CD8-positive, alpha-beta memory T cell (primary cell): ENCODE measurements at regions not wholly inside any gene's neighbourhood (a gene's known extent, or its start where the extent isn't known, plus 50 kb on each side); places are given as distances from the start of the nearest gene placed in this dataset.
"Not testable (repeated sequence)": the region's sequence is repeated elsewhere in the genome, so short reads cannot be mapped to it uniquely, and the experiment has no call there.

Source experiments
- CTCF ChIA-PET: fragments of 350-600 bp; sonication (Branson Sonifier 250); formaldehyde crosslinking; loops from one replicate; lab custom pipeline; 2021; ENCODE audit warnings: antibody characterized with exemption; lab: Charles Lee
- POLR2A ChIA-PET: fragments of 350-600 bp; sonication (Branson Sonifier 250); formaldehyde crosslinking; loops from one replicate; lab custom pipeline; 2021; ENCODE audit warnings: antibody characterized with exemption; lab: Charles Lee
- DNase-seq, 5 donors: peaks; one replicate each; pipeline versions ENCODE4 v3.0.0 to v3.0.0-alpha.2; 2020 to 2022; ENCODE audit warnings: mixed read lengths in 1 of 5
- H3K27ac ChIP-seq: one replicate; pipeline ENCODE4 v1.7.0; 2013; ENCODE audit warnings: low read depth, mild to moderate bottlenecking, low read length, moderate library complexity
- H3K27me3 ChIP-seq: 2 replicates; pipeline ENCODE4 v1.7.0; 2013; ENCODE audit warnings: low read length, mild to moderate bottlenecking; ENCODE audit not compliant: insufficient read depth, poor library complexity, severe bottlenecking
- H3K36me3 ChIP-seq: 2 replicates; pipeline ENCODE4 v1.7.0; 2013; ENCODE audit warnings: mild to moderate bottlenecking, low read length, moderate library complexity; ENCODE audit not compliant: insufficient read depth
- H3K4me1 ChIP-seq: 2 replicates; pipeline ENCODE4 v1.7.0; 2013; ENCODE audit warnings: mild to moderate bottlenecking, low read length, moderate library complexity; ENCODE audit not compliant: insufficient read depth
- H3K4me3 ChIP-seq: 2 replicates; pipeline ENCODE4 v1.7.0; 2013; ENCODE audit warnings: mild to moderate bottlenecking, low read length
- H3K9me3 ChIP-seq: 2 replicates; pipeline ENCODE4 v1.7.0; 2013; ENCODE audit warnings: mild to moderate bottlenecking, low read length
- H3K27ac Mint-ChIP-seq, 8 donors: one replicate each; pipeline ENCODE4 v1.8.0; 2020 to 2021; ENCODE audit warnings: mixed read lengths in 8 of 8, mild to moderate bottlenecking in 6 of 8, inconsistent platforms in 3 of 8, moderate library complexity in 3 of 8
- H3K27me3 Mint-ChIP-seq, 2 donors: one replicate each; pipeline ENCODE4 v1.8.0; 2020 to 2021; ENCODE audit warnings: mixed read lengths in 2 of 2, mild to moderate bottlenecking in 1 of 2, moderate library complexity in 1 of 2
- H3K36me3 Mint-ChIP-seq, 3 donors: one replicate each; pipeline ENCODE4 v1.8.0; 2020 to 2021; ENCODE audit warnings: mixed read lengths in 3 of 3, inconsistent platforms in 1 of 3, mild to moderate bottlenecking in 1 of 3
- H3K4me1 Mint-ChIP-seq, 3 donors: one replicate each; pipeline ENCODE4 v1.8.0; 2020 to 2021; ENCODE audit warnings: mixed read lengths in 3 of 3, inconsistent platforms in 1 of 3, mild to moderate bottlenecking in 1 of 3
- H3K4me3 Mint-ChIP-seq, 7 donors: one replicate each; pipeline ENCODE4 v1.8.0; 2020 to 2021; ENCODE audit warnings: mixed read lengths in 7 of 7, mild to moderate bottlenecking in 6 of 7, moderate library complexity in 4 of 7, inconsistent platforms in 2 of 7
- H3K9me3 Mint-ChIP-seq, 5 donors: one replicate each; pipeline ENCODE4 v1.8.0; 2020 to 2022; ENCODE audit warnings: mixed read lengths in 5 of 5, mild to moderate bottlenecking in 3 of 5, moderate library complexity in 2 of 5, inconsistent platforms in 1 of 5

GRCh38 chr9:82480921-82481320 lies 492.3 kb downstream of the SPATA31D1 start:
- Histone ChIP-seq H3K9me3 (no peaks in the 10 kb centered on the region), H3K27me3 (no peaks in the 10 kb centered on the region), H3K27ac (no peak overlapping the region), H3K4me3 (no peak overlapping the region), H3K36me3 (no peaks in the 10 kb centered on the region), H3K4me1 (no peaks in the 10 kb centered on the region)
- DNase-seq: no peak
- Mint-ChIP-seq H3K27ac (no peak overlapping the region), H3K4me3 (no peak overlapping the region), H3K36me3 (no peaks in the 10 kb centered on the region), H3K9me3 (peaks cover 0 to 11% (median 0%) of the 10 kb centered on the region in 5 donors), H3K4me1 (no peaks in the 10 kb centered on the region), H3K27me3 (no peaks in the 10 kb centered on the region)
- ChIA-PET CTCF (no interaction called here), POLR2A (no interaction called here)

- Mint-ChIP-seq H3K27me3 (no peaks in the 10 kb centered on the region), H3K36me3 (no peaks in the 10 kb centered on the region), H3K9me3 (peaks cover 0 to 5% (median 4%) of the 10 kb centered on the region in 5 donors), H3K4me1 (no peaks in the 10 kb centered on the region), H3K27ac (no peak overlapping the region), H3K4me3 (no peak overlapping the region)
- Histone ChIP-seq H3K4me1 (no peaks in the 10 kb centered on the region), H3K9me3 (no peaks in the 10 kb centered on the region), H3K27ac (no peak overlapping the region), H3K36me3 (no peaks in the 10 kb centered on the region), H3K27me3 (no peaks in the 10 kb centered on the region), H3K4me3 (no peak overlapping the region)
- CTCF ChIA-PET: no interaction called here
- no peak for DNase-seq
- POLR2A ChIA-PET: no interaction called here
Measured at GRCh38 chr9:82487935-82488312, 499.4 kb downstream of the SPATA31D1 start.

GRCh38 chr9:82488313-82489200 lies 500.0 kb downstream of the SPATA31D1 start:
- Mint-ChIP-seq H3K4me1 (no peaks in the 10 kb centered on the region), H3K27me3 (no peaks in the 10 kb centered on the region), H3K36me3 (no peaks in the 10 kb centered on the region), H3K4me3 (no peak overlapping the region), H3K27ac (no peak overlapping the region), H3K9me3 (peaks cover 0 to 5% (median 4%) of the 10 kb centered on the region in 5 donors)
- Histone ChIP-seq H3K27ac (no peak overlapping the region), H3K36me3 (no peaks in the 10 kb centered on the region), H3K27me3 (no peaks in the 10 kb centered on the region), H3K4me1 (no peaks in the 10 kb centered on the region), H3K9me3 (no peaks in the 10 kb centered on the region), H3K4me3 (no peak overlapping the region)
- CTCF ChIA-PET: no interaction called here
- no peak for DNase-seq
- POLR2A ChIA-PET: no interaction called here

- Mint-ChIP-seq H3K27ac (no peak overlapping the region), H3K4me1 (no peaks in the 10 kb centered on the region), H3K4me3 (no peak overlapping the region), H3K27me3 (no peaks in the 10 kb centered on the region), H3K9me3 (peaks cover 0 to 5% (median 4%) of the 10 kb centered on the region in 5 donors), H3K36me3 (no peaks in the 10 kb centered on the region)
- Histone ChIP-seq H3K27ac (no peak overlapping the region), H3K4me3 (no peak overlapping the region), H3K36me3 (no peaks in the 10 kb centered on the region), H3K4me1 (no peaks in the 10 kb centered on the region), H3K27me3 (no peaks in the 10 kb centered on the region), H3K9me3 (no peaks in the 10 kb centered on the region)
- no peak for DNase-seq
- ChIA-PET CTCF (no interaction called here), POLR2A (no interaction called here)
Measured at GRCh38 chr9:82489201-82489821, 500.7 kb downstream of the SPATA31D1 start.

- H3K36me3 ChIP-seq: no peaks in the 10 kb centered on the region
- H3K36me3 Mint-ChIP-seq: no peaks in the 10 kb centered on the region
- H3K9me3 ChIP-seq: no peaks in the 10 kb centered on the region
- H3K4me1 ChIP-seq: no peaks in the 10 kb centered on the region
- H3K4me3 Mint-ChIP-seq: no peak overlapping the region
- H3K27ac Mint-ChIP-seq: no peak overlapping the region
- CTCF ChIA-PET: no interaction called here
- H3K9me3 Mint-ChIP-seq: peaks cover 0 to 8% (median 4%) of the 10 kb centered on the region in 5 donors
- no peak overlapping the region for H3K27ac ChIP-seq
- no peaks in the 10 kb centered on the region for H3K4me1 Mint-ChIP-seq
- no peak overlapping the region for H3K4me3 ChIP-seq
- H3K27me3 ChIP-seq: no peaks in the 10 kb centered on the region
- no peaks in the 10 kb centered on the region for H3K27me3 Mint-ChIP-seq
- DNase-seq: no peak
- POLR2A ChIA-PET: no interaction called here
Measured at GRCh38 chr9:82490019-82490499, 501.5 kb downstream of the SPATA31D1 start.

GRCh38 chr9:82490821-82491220 lies 502.2 kb downstream of the SPATA31D1 start:
- H3K36me3 ChIP-seq, H3K9me3 ChIP-seq, H3K27me3 ChIP-seq, H3K4me3 ChIP-seq, H3K36me3 Mint-ChIP-seq, H3K27me3 Mint-ChIP-seq, H3K27ac Mint-ChIP-seq, H3K4me3 Mint-ChIP-seq, POLR2A ChIA-PET, CTCF ChIA-PET, H3K27ac ChIP-seq, H3K4me1 ChIP-seq, H3K4me1 Mint-ChIP-seq, DNase-seq: not testable (repeated sequence)
- H3K9me3 Mint-ChIP-seq: peaks cover 0 to 10% (median 4%) of the 10 kb centered on the region in 5 donors

GRCh38 chr9:82491604-82492003 lies 503.0 kb downstream of the SPATA31D1 start:
- no peaks in the 10 kb centered on the region for H3K36me3 Mint-ChIP-seq
- no peaks in the 10 kb centered on the region for H3K4me1 ChIP-seq
- ChIA-PET POLR2A (no interaction called here), CTCF (no interaction called here)
- no peaks in the 10 kb centered on the region for H3K27me3 ChIP-seq
- H3K27me3 Mint-ChIP-seq: no peaks in the 10 kb centered on the region
- no peak overlapping the region for H3K27ac ChIP-seq
- H3K27ac Mint-ChIP-seq: no peak overlapping the region
- H3K36me3 ChIP-seq: no peaks in the 10 kb centered on the region
- no peaks in the 10 kb centered on the region for H3K9me3 ChIP-seq
- no peaks in the 10 kb centered on the region for H3K4me1 Mint-ChIP-seq
- no peak overlapping the region for H3K4me3 Mint-ChIP-seq
- DNase-seq: no peak
- peaks cover 0 to 10% (median 6%) of the 10 kb centered on the region in 5 donors for H3K9me3 Mint-ChIP-seq
- H3K4me3 ChIP-seq: no peak overlapping the region

GRCh38 chr9:82492274-82492673 lies 503.7 kb downstream of the SPATA31D1 start:
- no peaks in the 10 kb centered on the region for H3K4me1 ChIP-seq
- Mint-ChIP-seq H3K4me3 (no peak overlapping the region), H3K36me3 (no peaks in the 10 kb centered on the region), H3K27ac (no peak overlapping the region), H3K27me3 (peaks cover 0 to 3% of the 10 kb centered on the region in 2 donors), H3K4me1 (no peaks in the 10 kb centered on the region), H3K9me3 (peaks cover 0 to 10% (median 9%) of the 10 kb centered on the region in 5 donors)
- POLR2A ChIA-PET: no interaction called here
- H3K36me3 ChIP-seq: no peaks in the 10 kb centered on the region
- CTCF ChIA-PET: no interaction called here
- no peaks in the 10 kb centered on the region for H3K9me3 ChIP-seq
- no peak for DNase-seq
- no peak overlapping the region for H3K4me3 ChIP-seq
- H3K27me3 ChIP-seq: no peaks in the 10 kb centered on the region
- no peak overlapping the region for H3K27ac ChIP-seq
